Neural crest cell (in vitro differentiated cells): ENCODE measurements at regions not wholly inside any gene's neighbourhood (a gene's known extent, or its start where the extent isn't known, plus 50 kb on each side); places are given as distances from the start of the nearest gene placed in this dataset.

Experiments
- DNase-seq: peaks from one replicate; pipeline ENCODE4 v3.0.0; 2021; ENCODE audit warnings: low read depth, mixed read lengths, low spot score
- H3K27ac Mint-ChIP-seq: one replicate; pipeline ENCODE4 v1.8.0; 2021; ENCODE audit warnings: mild to moderate bottlenecking, mixed read lengths; ENCODE audit not compliant: unreplicated experiment
- H3K27me3 Mint-ChIP-seq: 2 replicates; pipeline ENCODE4 v1.8.0; 2021; ENCODE audit warnings: low read depth, mild to moderate bottlenecking, mixed read lengths
- H3K36me3 Mint-ChIP-seq: 2 replicates; pipeline ENCODE4 v1.8.0; 2021; ENCODE audit warnings: low read depth, mild to moderate bottlenecking, mixed read lengths
- H3K4me1 Mint-ChIP-seq: 2 replicates; pipeline ENCODE4 v1.8.0; 2021; ENCODE audit warnings: mixed read lengths
- H3K4me3 Mint-ChIP-seq: one replicate; pipeline ENCODE4 v1.8.0; 2021; ENCODE audit warnings: mild to moderate bottlenecking, mixed read lengths
- H3K9me3 Mint-ChIP-seq: 2 replicates; pipeline ENCODE4 v1.8.0; 2021; ENCODE audit warnings: mixed read lengths
- CTCF ChIP-seq: fragments of 200-600 bp; sonication (generic); conservative IDR thresholded peaks from 2 replicates; pipeline ENCODE4 v1.5.0; 2021; ENCODE audit warnings: antibody characterized with exemption, mild to moderate bottlenecking

GRCh38 chr5:93273176-93273575 is 307.8 kb downstream of the NR2F1-AS1 start:
- DNase-seq = no peak
- TF ChIP-seq CTCF = no peak
- H3K27me3 Mint-ChIP-seq = no peaks in the 10 kb centered on the region
- H3K4me1 Mint-ChIP-seq = peaks cover 5% of the 10 kb centered on the region
- peaks cover 4% of the 10 kb centered on the region for H3K36me3 Mint-ChIP-seq
- peaks cover 2% of the 10 kb centered on the region for H3K9me3 Mint-ChIP-seq
- no peak overlapping the region for H3K4me3 Mint-ChIP-seq
- no peak overlapping the region for H3K27ac Mint-ChIP-seq

GRCh38 chr5:93272108-93272507 is 308.9 kb downstream of the NR2F1-AS1 start:
- Mint-ChIP-seq H3K27me3 (no peaks in the 10 kb centered on the region), H3K9me3 (peaks cover 2% of the 10 kb centered on the region), H3K36me3 (peaks cover 4% of the 10 kb centered on the region), H3K4me1 (peaks cover 3% of the 10 kb centered on the region), H3K27ac (no peak overlapping the region), H3K4me3 (no peak overlapping the region)
- TF ChIP-seq CTCF = no peak
- no peak for DNase-seq

- Mint-ChIP-seq H3K27me3 (no peaks in the 10 kb centered on the region), H3K36me3 (peaks cover 4% of the 10 kb centered on the region), H3K4me1 (no peaks in the 10 kb centered on the region), H3K27ac (no peak overlapping the region), H3K9me3 (peaks cover 2% of the 10 kb centered on the region), H3K4me3 (no peak overlapping the region)
- no peak for TF ChIP-seq CTCF
- DNase-seq = no peak
These were observed 313.3 kb downstream of the NR2F1-AS1 start for GRCh38 chr5:93267736-93268135.

- TF ChIP-seq CTCF = no peak
- peaks cover 2% of the 10 kb centered on the region for H3K9me3 Mint-ChIP-seq
- no peaks in the 10 kb centered on the region for H3K27me3 Mint-ChIP-seq
- peaks cover 4% of the 10 kb centered on the region for H3K36me3 Mint-ChIP-seq
- no peak overlapping the region for H3K27ac Mint-ChIP-seq
- no peaks in the 10 kb centered on the region for H3K4me1 Mint-ChIP-seq
- no peak for DNase-seq
- H3K4me3 Mint-ChIP-seq = no peak overlapping the region
These were observed 313.7 kb downstream of the NR2F1-AS1 start for GRCh38 chr5:93267276-93267675.

- TF ChIP-seq CTCF = no peak
- DNase-seq = no peak
- H3K4me1 Mint-ChIP-seq = no peaks in the 10 kb centered on the region
These were observed 323.4 kb downstream of the NR2F1-AS1 start for GRCh38 chr5:93257616-93258015.

GRCh38 chr5:93255796-93256195 is 325.2 kb downstream of the NR2F1-AS1 start:
- Mint-ChIP-seq H3K9me3 (peaks cover 3% of the 10 kb centered on the region), H3K4me1 (peaks cover under 1% of the 10 kb centered on the region), H3K36me3 (peaks cover 2% of the 10 kb centered on the region)

More at GRCh38 chr5:93257616-93258015, 323.4 kb downstream of the NR2F1-AS1 start:
- Mint-ChIP-seq H3K4me3 (no peak overlapping the region), H3K9me3 (peaks cover 3% of the 10 kb centered on the region), H3K36me3 (peaks cover 2% of the 10 kb centered on the region), H3K27me3 (no peaks in the 10 kb centered on the region), H3K27ac (no peak overlapping the region)

More at GRCh38 chr5:93255796-93256195, 325.2 kb downstream of the NR2F1-AS1 start:
- Mint-ChIP-seq H3K4me3 (no peak overlapping the region), H3K27me3 (no peaks in the 10 kb centered on the region), H3K27ac (no peak overlapping the region)
- no peak for DNase-seq
- TF ChIP-seq CTCF = no peak
